HG02970 (cell line): ENCODE measurements at regions not wholly inside any gene's neighbourhood (a gene's known extent, or its start where the extent isn't known, plus 50 kb on each side); places are given as distances from the start of the nearest gene placed in this dataset.
"Not testable (repeated sequence)": the region's sequence is repeated elsewhere in the genome, so short reads cannot be mapped to it uniquely, and the experiment has no call there.

Source experiments
- ATAC-seq: cut with Tn5 transposase; IDR thresholded peaks from one replicate; pipeline ENCODE4 v1.9.1; 2021; ENCODE audit warnings: mild to moderate bottlenecking, moderate library complexity, moderate number of reproducible peaks; ENCODE audit not compliant: unreplicated experiment, low FRiP score

DNA sequence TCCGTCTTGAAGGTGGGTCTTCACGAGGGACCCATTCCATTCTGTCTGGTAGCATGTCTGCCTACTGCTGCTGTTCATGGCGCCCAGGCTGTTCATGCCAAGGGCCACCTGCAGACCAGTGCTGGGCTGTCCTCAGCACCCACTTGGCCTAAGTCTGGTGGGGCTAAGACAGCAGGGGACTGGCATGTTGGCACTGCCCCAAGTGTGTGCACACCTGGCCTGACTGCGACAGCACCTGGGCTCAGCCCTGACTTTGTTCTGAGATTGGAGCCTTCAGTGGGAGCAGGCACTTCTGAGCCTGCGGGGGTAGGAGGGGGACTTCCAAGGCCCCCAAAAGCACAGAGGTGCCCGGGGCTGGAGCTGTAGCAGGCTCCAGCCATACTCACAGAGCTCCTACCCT, 250.8 kb upstream of the EDNRB start:
- no peak for ATAC-seq

DNA sequence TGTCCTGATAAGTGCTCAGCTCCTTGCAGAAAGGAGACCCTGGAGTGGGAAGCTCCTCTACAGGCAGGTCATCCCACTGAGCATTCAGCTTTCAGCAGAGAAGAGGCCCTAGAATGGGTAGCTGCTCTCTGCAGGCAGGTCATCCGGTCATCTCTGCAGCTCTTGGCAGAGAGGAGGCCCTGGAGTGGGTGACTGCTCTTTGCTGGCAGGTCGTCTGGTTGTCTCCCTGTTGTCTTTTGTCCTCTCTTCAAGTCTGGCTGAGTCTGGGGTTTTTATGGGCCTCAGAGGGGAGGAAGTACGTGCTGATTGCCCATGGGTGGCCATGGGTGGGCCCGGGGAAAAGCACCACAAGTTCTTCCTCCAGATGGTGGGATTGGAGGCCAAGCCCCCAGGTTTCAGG, 250.3 kb upstream of the EDNRB start:
- no peak for ATAC-seq

DNA sequence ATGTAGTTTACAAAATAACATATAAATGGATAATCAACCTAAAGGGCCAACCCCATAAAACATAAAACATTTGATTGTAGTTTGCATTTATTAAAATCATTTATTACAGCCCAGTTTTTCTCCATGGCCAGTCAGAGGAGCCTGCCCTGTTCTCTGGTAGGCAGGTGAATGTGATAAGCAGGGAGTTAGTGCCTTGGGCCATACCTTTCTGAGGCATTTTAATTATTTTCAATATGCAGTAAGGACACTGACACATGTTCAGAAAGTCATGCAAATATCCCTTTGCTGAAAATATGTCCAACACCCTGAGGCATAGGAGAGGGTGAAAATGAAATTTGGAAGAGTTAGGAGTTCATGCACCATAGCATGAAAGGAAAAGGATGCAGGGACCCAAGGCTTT, 242.6 kb upstream of the EDNRB start:
- ATAC-seq, result no peak

DNA sequence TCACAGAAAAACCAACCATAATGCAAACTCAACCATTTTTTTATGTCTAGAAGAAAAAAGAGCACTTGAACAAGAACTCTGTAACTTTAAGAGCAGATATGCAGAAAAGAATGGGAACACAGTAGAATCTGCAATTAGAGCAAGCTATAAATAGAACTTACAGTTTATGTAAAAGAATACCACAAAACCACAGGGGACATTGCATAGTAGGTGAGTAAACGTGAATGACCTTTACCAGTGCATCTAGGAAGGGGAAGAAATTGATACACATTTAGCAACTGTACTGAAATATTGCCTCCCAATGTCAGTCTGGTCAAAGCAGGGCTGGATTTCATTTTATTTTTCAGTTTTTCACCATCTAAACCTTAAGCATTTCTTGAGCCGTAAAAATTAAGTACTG, 242.2 kb upstream of the EDNRB start:
- ATAC-seq, result no peak

DNA sequence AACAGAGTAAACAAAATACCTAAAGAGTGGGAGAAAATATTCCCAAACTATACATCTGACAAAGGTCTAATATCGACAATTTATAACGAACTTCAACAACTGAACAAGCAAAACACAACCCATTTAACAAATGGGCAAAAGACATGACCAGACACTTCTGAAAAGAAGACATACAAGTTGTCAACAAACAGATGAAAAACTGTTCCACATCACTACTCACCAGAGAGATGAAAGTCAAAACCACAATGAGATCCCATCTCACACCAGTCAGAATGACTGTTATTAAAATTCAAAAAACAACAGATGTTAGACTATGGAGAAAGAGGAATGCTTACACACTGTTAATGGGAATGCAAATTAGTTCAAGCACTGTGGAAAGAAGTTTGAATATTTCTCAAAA, 233.8 kb upstream of the EDNRB start:
- ATAC-seq, result no peak

DNA sequence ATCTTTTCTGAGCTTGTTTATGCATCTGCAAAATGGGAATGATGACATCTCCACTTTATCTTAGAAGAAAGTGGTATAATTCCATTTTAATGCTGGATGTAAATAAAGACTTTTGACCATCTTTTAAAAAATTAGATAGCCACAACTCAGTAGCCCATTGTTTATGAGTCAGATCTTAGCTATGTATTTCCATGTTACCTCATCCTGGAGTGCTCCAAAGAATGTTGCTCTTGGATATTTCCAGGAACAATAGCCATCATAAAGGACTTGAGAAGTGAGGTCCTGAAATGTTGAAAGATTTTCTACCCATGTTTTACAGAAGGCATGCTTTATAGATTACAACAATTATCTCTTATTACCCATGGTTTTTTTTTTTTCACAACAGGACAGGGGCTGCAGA, 229.3 kb upstream of the EDNRB start:
- ATAC-seq, result no peak

DNA sequence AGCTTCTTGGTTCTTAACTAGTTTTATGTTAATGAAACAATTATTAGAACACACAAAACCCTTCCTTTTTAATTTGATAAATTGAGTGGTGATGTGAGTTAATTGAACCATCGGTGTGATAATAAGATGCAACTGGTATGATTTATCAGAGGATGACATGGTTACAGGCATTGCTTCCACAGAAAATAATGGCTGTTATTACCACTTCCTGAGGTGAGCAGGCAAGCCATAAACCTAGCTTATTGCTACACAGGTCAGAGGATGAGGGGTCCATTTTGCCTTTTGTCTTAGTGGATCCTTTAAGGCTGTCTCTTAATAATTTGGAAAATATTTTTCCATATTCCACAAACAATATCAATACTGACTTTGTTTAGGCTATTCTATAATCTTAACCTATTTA, 226.6 kb upstream of the EDNRB start:
- ATAC-seq, result no peak

DNA sequence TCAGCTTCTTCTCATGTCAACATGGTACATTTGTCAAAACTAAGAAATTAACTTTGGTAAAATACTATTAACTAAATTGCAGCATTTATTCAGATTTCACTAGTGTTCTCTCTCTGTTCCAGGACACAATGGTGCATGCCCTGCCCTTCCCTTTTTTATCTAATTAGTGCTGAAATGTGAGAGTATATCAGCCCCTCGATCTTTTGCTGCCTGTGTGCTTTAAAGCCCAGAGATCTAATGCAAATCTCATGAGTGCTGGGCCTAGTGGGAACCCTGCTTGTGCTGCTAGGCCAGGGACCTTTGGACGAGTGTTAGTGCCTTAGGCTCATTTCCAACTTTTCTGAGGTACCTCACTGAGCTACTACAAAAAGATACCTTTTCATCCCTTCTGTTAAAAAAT, 221.1 kb upstream of the EDNRB start:
- no peak for ATAC-seq

DNA sequence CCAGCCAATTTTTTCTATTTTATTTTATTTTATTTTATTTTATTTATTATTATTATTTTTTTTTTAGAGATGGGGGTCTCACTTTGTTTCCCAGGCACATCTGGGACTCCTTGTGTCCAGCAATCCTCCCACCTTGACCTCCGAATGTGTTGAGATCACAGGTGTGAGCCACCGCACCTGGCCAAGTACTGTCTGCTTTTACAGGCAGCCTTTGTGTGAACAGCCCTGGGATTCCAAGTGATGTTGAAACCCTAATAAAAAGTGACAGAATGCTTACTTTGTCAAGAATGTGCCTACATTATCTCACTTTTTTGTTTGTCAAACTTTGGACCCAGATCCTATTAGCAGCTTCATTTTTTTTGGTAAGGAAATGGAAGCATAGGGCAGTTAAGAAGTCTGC, 220.1 kb upstream of the EDNRB start:
- ATAC-seq, result no peak

DNA sequence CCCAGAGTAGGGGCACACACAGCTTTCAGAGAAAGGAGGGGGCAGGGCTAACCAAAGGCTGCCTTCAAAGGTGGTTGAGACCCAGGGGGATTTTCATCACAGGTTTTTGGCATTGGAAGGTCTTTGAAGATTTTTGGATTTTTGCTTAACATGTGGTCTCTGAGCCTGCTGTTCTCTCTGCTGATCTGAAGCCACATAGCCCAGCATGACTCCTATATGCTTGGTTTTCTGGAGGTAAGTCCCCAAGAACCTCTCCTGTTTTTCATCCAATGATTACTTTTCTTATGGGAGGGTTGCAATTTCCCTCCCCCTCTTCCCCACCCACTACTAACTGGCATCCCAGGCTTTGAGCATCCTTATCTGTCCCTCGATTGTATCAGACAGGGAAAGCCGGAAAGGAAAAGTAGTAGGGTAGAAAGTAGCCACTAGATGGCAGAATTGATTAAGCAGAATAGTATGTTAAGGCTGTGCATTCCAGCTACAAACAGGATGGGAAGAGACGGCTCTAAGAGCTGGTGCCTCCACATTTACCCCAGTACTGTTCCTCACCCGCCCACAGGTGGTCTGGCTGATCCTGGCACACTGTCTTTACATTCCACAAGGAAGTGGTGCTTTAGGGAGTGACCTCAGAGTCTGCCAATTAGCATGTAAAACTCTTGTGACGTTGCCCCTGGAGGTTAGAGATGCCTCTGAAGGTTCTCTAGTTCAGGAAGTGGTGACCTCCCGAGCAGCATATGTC, 218.9 kb upstream of the EDNRB start:
- ATAC-seq, result peak; percentile 72

DNA sequence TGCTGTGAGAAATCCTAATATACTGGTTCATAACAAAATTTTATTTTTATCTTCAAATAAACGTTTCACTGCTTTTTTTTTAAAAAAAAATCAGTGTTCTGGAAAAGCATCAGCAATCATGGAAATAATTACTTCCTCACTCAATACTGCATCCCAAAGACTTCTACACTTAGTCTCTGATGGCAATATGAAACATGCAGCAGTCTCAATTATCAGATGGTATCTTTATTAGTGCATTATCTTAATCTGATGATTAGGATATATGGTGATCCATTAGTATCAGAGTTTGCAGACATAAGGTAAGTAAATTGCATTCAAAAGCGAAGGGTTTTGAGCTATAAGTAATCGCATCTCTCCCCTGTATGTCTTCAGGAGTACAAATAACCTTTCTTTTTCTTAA, 218.3 kb upstream of the EDNRB start:
- no peak for ATAC-seq

DNA sequence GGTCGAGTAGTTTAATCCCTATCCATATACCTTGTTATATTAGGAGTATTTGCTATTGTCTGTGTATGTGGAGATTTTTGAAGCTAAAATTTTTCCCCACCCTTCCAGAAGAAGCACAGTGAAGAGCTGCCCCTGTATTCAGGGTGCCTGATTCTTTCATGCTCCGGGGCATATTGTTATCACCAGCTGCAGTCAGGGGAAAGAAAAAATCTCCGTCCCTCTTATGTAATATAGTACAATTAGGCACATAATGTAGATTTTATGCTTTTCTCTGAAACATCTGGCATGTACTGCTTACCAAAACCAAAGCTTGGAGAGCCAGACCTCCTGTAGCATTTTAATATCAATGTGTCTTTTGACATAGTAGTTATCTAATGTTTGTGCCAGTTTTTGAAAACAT, 214.9 kb upstream of the EDNRB start:
- no peak for ATAC-seq

DNA sequence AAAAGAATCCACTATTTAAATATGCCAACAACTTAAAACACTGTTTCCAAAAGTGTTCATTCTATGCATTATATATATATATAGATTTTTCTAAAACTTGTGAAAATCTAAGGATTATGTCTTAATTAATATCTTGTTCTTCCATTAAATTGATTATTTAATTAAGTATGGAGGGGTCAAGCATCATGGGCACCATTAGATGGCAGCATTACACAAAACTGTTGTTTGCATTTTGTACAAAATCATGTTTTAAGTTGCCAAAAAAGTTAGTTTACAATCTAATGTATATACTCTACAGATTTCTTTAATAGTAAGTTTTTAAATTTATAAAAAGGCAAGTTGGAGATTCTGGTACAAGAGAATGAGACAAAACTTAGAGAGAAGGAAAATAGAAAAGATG, 213.2 kb upstream of the EDNRB start:
- ATAC-seq, result no peak

DNA sequence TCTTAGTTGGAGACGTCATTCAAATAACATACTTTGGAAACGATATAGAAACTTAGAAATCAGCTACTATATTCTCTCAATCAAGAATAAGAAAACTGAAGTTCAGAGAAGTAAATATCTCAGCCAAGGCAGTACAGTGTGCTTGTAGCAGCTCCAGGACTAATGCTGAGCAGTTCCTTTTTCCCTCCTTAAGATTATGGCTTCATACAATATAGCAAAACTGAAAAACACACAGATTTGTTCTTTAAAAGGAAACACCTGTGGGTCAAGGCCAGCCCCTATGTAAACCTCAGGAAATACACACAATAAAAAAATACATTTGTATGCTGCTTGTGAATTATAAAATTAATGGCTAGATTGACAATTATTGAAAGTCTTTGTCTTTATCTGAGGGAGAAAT, 212.7 kb upstream of the EDNRB start:
- no peak for ATAC-seq

DNA sequence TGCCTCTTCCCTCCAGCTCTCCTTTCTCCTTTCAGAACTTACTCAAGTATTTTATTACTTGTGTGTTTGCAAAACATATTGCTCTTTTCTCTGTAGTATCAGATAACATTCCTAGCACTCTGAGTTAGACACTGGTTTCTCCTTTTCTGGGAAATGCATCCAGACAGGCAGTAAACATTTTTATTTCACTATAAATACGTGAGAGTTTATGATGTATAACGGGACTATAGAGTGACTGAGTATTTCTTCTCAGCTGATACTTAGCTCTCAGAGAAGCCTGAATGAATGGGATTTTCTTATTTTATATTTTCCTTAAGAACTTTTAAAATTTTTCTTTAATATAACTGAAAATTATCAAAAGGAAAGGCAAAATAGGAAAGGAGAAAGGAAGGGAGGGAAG, 211.2 kb upstream of the EDNRB start:
- no peak for ATAC-seq

DNA sequence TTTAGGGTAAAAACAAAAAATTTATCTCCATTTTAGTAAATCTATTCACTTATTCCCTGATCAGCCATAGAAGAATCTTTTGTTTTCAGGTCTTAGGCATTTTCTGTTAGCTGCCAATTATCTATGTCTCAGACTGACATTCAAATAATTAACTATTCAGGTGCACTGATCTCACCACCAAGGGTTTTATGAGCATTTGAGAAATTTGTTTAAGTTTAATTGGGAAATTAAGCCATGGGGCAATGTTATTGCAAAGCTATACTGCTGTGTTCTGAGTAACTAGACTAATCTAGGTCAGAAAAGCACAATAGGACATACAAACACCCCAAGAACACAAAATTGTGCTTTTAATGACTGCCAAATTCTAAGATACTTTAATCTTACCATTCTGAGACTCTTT, 210.7 kb upstream of the EDNRB start:
- ATAC-seq, result no peak

DNA sequence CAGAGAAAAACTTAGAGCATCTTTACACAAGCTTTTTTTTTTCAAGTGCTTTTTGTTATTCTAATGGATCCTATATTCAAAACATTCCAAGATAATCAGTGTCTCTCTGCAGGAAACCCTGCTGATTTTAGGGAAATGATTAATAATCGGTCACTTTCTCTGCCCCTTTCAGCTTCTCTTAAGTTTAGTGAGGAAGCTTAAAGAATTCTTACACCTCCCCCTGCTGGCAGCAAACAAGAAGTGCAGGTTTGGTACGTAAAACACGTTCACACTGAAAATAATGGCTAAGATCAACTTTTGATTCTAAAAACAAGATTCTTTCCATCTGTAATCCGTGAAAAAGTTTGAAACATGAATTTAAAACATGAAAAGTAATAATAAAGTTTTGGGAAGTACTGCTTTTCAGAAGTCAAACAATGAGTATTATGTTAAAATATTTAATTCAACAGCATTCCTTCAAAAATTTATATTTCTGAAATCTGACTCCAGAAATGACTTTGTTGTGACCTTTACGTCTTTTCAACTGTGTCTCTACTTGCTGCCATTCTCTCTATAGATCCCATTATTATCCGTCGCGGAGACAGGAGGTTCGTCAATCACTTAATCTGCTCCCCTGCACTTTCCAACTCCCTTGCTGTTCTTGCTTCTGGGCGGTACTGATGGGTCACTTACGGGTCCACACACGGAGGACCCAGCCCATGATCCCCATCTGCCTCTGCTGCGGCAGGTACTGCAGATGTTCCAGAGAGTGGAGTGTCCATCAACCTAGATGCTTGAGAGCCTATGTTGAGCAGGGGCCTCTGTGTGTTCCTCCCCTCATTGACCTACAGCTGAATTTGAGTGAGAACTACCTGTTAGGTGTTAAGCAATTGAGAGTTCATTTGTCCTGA, 203.1 kb upstream of the EDNRB start:
- no peak for ATAC-seq

DNA sequence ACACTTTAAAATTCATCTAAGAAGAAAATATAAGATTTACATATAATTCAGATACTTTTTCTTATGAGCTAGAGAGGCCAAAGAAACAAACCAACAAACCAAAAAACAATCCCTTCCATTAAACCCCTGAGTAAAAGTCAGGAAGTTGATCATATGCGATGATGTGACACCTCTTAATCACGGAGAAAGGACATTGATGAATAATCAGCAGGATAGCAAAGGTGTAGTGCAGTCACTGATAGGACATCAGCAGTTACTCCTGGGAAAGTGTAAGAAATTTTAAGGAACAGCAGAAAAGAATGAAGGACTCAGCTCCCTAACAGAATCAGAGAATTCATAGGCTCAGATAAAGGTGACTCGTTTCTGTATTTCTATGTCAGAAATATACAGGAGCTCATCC, 202.4 kb upstream of the EDNRB start:
- ATAC-seq, result no peak

DNA sequence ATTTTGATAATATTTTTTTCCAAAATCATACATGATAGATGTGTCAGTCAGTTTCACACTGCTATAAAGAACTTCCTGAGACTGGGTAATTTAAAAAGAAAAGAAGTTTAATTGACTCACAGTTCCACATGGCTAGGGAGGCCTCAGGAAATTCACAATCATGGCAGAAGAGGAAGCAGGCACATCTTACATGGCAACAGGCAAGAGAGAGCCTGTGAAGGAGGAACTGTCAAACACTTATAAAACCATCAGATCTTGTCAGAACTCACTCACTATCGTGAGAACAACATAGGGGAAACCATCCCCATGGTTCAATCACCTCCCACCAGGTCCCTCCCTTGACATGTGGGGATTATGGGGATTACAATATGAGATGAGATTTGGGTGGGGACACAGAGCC, 201.5 kb upstream of the EDNRB start:
- not testable (repeated sequence) for ATAC-seq

DNA sequence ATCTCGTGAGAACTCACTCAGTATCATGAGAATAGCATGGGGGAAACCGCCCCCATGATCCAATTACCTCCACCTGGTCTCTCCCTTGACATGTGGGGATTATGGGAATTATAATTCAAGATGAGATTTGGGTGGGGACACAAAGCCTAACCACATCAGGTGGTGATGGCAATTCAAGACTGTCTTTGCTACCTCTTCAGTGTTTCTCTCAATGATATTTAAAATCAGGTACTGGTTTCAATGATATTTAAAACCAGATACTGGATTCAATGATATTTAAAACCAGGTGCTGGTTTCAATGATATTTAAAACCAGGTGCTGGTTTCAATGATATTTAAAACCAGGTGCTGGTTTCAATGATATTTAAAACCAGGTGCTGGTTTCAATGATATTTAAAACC, 198.4 kb upstream of the EDNRB start:
- not testable (repeated sequence) for ATAC-seq

DNA sequence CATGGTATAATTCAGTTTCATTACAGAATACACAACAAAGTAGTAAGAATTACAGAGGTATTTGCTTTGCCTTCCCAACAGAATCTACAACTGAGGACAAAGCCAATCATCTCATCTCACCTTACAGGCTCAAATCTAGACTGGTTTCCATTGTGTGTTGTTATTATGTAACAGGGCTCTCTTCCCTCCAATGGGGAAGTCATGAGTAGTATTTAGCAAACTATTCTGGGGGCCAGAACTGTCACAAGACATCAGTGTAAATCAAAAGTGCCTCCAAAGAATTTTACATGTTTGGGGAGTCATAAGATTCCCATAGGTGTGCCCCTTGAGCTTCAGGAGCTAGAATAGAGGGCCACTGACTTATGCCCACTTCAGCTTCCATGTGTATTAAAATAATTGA, 187.0 kb upstream of the EDNRB start:
- ATAC-seq, result no peak

DNA sequence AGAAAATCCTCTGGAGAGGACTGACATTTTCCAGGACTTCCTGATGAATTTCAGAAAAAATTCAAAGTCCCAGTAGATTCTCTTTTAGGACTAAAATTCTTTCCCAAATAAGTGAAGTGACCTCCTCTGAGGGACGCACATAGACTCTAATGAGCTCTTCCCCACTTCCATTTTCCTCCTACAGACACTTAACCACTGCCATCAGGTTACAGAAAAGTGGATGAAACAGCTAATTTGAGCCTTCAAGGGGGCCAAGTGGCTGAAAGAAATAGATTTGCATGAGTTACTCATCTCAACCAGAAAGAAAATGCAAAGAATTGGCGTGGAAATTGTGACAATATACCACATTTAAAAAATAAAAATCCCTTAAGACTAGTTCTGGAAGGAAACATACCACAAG, 185.3 kb upstream of the EDNRB start:
- no peak for ATAC-seq
